PFSK-1 (cell line): ENCODE measurements at regions not wholly inside any gene's neighbourhood (a gene's known extent, or its start where the extent isn't known, plus 50 kb on each side); places are given as distances from the start of the nearest gene placed in this dataset.

Source experiments
- FOXP2 ChIP-seq: optimal IDR thresholded peaks from 2 replicates; pipeline ENCODE3; 2011; ENCODE audit warnings: borderline replicate concordance, control low read depth, inconsistent platforms; ENCODE audit not compliant: insufficient read depth; ENCODE audit errors: extremely low read length, extremely low read depth
- POLR2AphosphoS5 ChIP-seq: IDR thresholded peaks from 2 replicates; pipeline ENCODE4 v1.6.1; 2012; ENCODE audit warnings: low read depth, mild to moderate bottlenecking, control low read depth, low read length, moderate library complexity
- SIN3A ChIP-seq: IDR thresholded peaks from 2 replicates; pipeline ENCODE4 v1.6.1; 2012; ENCODE audit warnings: mild to moderate bottlenecking, low read length, moderate library complexity, borderline replicate concordance; ENCODE audit not compliant: insufficient read depth
- TAF1 ChIP-seq: IDR thresholded peaks from 2 replicates; pipeline ENCODE4 v1.6.1; 2012; ENCODE audit warnings: low read length, control low read depth, borderline replicate concordance; ENCODE audit not compliant: insufficient read depth
- TF ChIP-seq, protein P1 (sequence below), 2 experiments: IDR thresholded peaks; 2 replicates each; pipeline versions ENCODE4 v1.6.1 to v1.8.0; 2011 to 2012; ENCODE audit warnings: low read depth in 2 of 2, low read length in 2 of 2, control low read depth in 1 of 2, inconsistent platforms in 1 of 2, mild to moderate bottlenecking in 1 of 2, moderate library complexity in 1 of 2; ENCODE audit not compliant: insufficient read depth in 1 of 2

DNA sequence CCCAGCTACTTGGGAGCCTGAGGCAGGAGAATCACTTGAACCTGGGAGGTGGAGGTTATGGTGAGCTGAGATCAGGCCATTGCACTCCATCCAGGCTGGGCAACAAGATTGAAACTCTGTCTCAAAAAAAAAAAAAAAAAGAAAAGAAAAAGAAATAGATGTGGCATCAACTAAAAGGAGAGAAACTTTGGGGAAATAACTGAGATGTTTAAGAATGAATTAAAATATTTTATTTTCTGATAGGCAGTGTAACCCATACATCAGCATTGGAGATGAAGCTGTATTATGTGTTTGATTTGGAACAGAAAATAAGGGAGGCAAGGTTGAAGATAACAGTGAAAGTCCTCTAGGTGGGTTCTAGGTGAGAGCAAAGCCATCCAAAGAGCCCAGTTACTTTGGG lies 110.7 kb upstream of the HNRNPA3 start:
- TF ChIP-seq, protein P1, sequence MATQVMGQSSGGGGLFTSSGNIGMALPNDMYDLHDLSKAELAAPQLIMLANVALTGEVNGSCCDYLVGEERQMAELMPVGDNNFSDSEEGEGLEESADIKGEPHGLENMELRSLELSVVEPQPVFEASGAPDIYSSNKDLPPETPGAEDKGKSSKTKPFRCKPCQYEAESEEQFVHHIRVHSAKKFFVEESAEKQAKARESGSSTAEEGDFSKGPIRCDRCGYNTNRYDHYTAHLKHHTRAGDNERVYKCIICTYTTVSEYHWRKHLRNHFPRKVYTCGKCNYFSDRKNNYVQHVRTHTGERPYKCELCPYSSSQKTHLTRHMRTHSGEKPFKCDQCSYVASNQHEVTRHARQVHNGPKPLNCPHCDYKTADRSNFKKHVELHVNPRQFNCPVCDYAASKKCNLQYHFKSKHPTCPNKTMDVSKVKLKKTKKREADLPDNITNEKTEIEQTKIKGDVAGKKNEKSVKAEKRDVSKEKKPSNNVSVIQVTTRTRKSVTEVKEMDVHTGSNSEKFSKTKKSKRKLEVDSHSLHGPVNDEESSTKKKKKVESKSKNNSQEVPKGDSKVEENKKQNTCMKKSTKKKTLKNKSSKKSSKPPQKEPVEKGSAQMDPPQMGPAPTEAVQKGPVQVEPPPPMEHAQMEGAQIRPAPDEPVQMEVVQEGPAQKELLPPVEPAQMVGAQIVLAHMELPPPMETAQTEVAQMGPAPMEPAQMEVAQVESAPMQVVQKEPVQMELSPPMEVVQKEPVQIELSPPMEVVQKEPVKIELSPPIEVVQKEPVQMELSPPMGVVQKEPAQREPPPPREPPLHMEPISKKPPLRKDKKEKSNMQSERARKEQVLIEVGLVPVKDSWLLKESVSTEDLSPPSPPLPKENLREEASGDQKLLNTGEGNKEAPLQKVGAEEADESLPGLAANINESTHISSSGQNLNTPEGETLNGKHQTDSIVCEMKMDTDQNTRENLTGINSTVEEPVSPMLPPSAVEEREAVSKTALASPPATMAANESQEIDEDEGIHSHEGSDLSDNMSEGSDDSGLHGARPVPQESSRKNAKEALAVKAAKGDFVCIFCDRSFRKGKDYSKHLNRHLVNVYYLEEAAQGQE (IDR thresholded peaks at IDR 0.05; ENCODE audit: insufficient read depth in 1 of 2, low read depth in 2 of 2, low read length in 2 of 2) = no peak
- TF ChIP-seq TAF1 (no peak), SIN3A (no peak), FOXP2 (no peak), POLR2AphosphoS5 (no peak)

DNA sequence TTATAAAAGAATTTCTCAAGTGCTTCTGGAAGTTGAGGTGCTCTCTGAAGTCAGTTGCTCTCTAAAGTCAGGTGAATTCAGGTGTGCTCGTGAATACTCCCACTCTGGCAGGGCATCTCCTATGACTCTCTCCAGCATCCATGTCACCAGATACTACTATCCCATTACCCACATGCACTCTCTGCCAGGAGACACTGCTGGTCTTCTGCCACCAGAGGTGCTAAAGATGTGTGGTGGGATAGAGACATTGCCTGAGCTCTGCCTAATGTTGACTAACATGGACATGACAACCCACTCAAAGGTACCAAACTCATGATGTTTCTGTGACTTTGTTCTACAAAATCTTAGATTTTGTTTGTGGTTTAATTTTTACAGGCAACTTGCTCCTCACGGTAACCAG lies 106.4 kb upstream of the HNRNPA3 start:
- no peak for TF ChIP-seq POLR2AphosphoS5
- no peak for TF ChIP-seq SIN3A
- no peak for TF ChIP-seq FOXP2
- TF ChIP-seq TAF1 = no peak
- TF ChIP-seq, protein P1 (IDR thresholded peaks at IDR 0.05; ENCODE audit: insufficient read depth in 1 of 2, low read depth in 2 of 2, low read length in 2 of 2) = no peak

- TF ChIP-seq TAF1 (no peak), POLR2AphosphoS5 (no peak), FOXP2 (no peak)
- TF ChIP-seq, protein P1 (IDR thresholded peaks at IDR 0.05; ENCODE audit: insufficient read depth in 1 of 2, low read depth in 2 of 2, low read length in 2 of 2) = no peak
Observed at GRCh38 chr2:177108890-177109289, 103.7 kb upstream of the HNRNPA3 start.

DNA sequence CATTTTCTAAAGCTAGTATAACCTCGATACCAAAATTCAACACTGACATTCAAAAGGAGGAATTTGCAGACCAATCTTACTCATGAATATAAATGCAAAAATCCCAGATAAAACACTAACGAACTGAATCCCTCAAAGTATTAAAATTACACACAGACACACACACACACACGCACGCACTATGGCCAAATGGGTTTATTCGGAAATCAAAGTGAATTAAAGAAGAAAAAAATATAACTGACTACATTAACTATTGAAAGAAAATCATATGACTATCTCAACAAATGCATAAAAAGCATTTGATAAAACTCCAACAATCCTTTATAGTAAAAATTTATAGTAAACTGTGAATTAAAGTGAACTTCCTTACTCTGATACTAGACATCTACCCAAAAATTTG lies 97.9 kb upstream of the HNRNPA3 start:
- TF ChIP-seq FOXP2 (no peak), TAF1 (no peak), SIN3A (no peak)

- no peak for TF ChIP-seq POLR2AphosphoS5
- no peak for TF ChIP-seq FOXP2
- TF ChIP-seq, protein P1 (IDR thresholded peaks at IDR 0.05; ENCODE audit: insufficient read depth in 1 of 2, low read depth in 2 of 2, low read length in 2 of 2) = no peak
- TF ChIP-seq TAF1 = no peak
- no peak for TF ChIP-seq SIN3A
Observed at GRCh38 chr2:177117755-177118154, 94.8 kb upstream of the HNRNPA3 start.
